ENCODE measurements at regions not wholly inside any gene's neighbourhood (a gene's known extent, or its start where the extent isn't known, plus 50 kb on each side); places are given as distances from the start of the nearest gene placed in this dataset.

DNA sequence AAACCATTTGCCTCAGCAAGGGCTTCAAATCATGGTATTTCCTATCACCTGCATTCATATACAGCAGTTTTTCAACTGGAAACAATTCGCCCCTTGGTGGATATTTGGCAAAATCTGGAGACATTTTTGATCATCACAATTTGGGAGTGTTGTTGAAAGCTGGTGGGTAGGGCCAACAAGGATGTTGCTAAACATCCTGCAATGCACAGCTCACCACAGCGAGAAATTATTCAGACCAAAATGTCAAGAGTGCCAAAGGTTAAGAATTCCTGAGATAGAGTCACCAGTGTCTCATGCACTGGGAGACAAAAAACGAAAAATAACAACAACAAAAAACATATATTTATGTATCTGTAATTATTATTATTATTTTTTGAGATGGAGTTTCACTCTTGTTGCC lies 435.2 kb upstream of the CTSO start:
- TF ChIP-seq POLR2A (IDR thresholded peaks at IDR 0.05) = no peak
- TF ChIP-seq, protein P1, sequence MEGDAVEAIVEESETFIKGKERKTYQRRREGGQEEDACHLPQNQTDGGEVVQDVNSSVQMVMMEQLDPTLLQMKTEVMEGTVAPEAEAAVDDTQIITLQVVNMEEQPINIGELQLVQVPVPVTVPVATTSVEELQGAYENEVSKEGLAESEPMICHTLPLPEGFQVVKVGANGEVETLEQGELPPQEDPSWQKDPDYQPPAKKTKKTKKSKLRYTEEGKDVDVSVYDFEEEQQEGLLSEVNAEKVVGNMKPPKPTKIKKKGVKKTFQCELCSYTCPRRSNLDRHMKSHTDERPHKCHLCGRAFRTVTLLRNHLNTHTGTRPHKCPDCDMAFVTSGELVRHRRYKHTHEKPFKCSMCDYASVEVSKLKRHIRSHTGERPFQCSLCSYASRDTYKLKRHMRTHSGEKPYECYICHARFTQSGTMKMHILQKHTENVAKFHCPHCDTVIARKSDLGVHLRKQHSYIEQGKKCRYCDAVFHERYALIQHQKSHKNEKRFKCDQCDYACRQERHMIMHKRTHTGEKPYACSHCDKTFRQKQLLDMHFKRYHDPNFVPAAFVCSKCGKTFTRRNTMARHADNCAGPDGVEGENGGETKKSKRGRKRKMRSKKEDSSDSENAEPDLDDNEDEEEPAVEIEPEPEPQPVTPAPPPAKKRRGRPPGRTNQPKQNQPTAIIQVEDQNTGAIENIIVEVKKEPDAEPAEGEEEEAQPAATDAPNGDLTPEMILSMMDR (IDR thresholded peaks at IDR 0.05 in 4 of 5, conservative IDR thresholded peaks at IDR 0.05 in 1 of 5) = no peak

Data from gastrocnemius medialis (tissue), 4 donors.